ENCODE measurements at regions not wholly inside any gene's neighbourhood (a gene's known extent, or its start where the extent isn't known, plus 50 kb on each side); places are given as distances from the start of the nearest gene placed in this dataset.
A peak's percentile ranks its signal among the peaks of the same experiment; 100 is the strongest.

GRCh38 chr3:103991-104390, 92.6 kb upstream of the CHL1 start:
- no peaks in the 10 kb centered on the region for H3K79me2 ChIP-seq (ENCODE audit: low read length)
- H3K4me1 ChIP-seq (ENCODE audit: low read length), result no peaks in the 10 kb centered on the region
- H2AFZ ChIP-seq (ENCODE audit: low read depth, low read length), result no peak overlapping the region
- TF ChIP-seq CTCF (IDR thresholded peaks at IDR 0.05; ENCODE audit: low read depth, low read length), result no peak
- no peak for TF ChIP-seq EZH2phosphoT487 (IDR thresholded peaks at IDR 0.05; ENCODE audit: low read depth)
- no peak overlapping the region for H3K4me2 ChIP-seq (ENCODE audit: low read length)
- H3K4me3 ChIP-seq (ENCODE audit: low read length), result no peak overlapping the region
- H4K20me1 ChIP-seq (ENCODE audit: insufficient read depth, low read length), result no peaks in the 10 kb centered on the region
- H3K36me3 ChIP-seq (replicated peaks; ENCODE audit: low read depth, low read length), result no peaks in the 10 kb centered on the region
- no peaks in the 10 kb centered on the region for H3K27me3 ChIP-seq (ENCODE audit: low read depth, low read length)
- H3K9ac ChIP-seq (ENCODE audit: low read length), result no peak overlapping the region
- no peak overlapping the region for H3K27ac ChIP-seq (ENCODE audit: low read length)
- H3K9me3 ChIP-seq (ENCODE audit: insufficient read depth, low read length), result no peaks in the 10 kb centered on the region

- H3K27me3 ChIP-seq (ENCODE audit: low read depth, low read length), result no peaks in the 10 kb centered on the region
- H3K4me2 ChIP-seq (ENCODE audit: low read length), result no peak overlapping the region
- H3K9me3 ChIP-seq (ENCODE audit: insufficient read depth, low read length), result no peaks in the 10 kb centered on the region
- H2AFZ ChIP-seq (ENCODE audit: low read depth, low read length), result no peak overlapping the region
- H3K79me2 ChIP-seq (ENCODE audit: low read length), result no peaks in the 10 kb centered on the region
- H3K27ac ChIP-seq (ENCODE audit: low read length), result no peak overlapping the region
- no peaks in the 10 kb centered on the region for H3K36me3 ChIP-seq (replicated peaks; ENCODE audit: low read depth, low read length)
- TF ChIP-seq EZH2phosphoT487 (IDR thresholded peaks at IDR 0.05; ENCODE audit: low read depth), result no peak
- H3K4me1 ChIP-seq (ENCODE audit: low read length), result no peaks in the 10 kb centered on the region
- H3K4me3 ChIP-seq (ENCODE audit: low read length), result no peak overlapping the region
- H4K20me1 ChIP-seq (ENCODE audit: insufficient read depth, low read length), result no peaks in the 10 kb centered on the region
- H3K9ac ChIP-seq (ENCODE audit: low read length), result no peak overlapping the region
Observed at GRCh38 chr3:105585-105984, 91.0 kb upstream of the CHL1 start.

GRCh38 chr3:106619-107018, 89.9 kb upstream of the CHL1 start:
- Histone ChIP-seq H3K4me1 (ENCODE audit: low read length) (peaks cover 8% of the 10 kb centered on the region), H3K36me3 (replicated peaks; ENCODE audit: low read depth, low read length) (no peaks in the 10 kb centered on the region), H3K9ac (ENCODE audit: low read length) (no peak overlapping the region), H4K20me1 (ENCODE audit: insufficient read depth, low read length) (no peaks in the 10 kb centered on the region), H3K4me3 (ENCODE audit: low read length) (no peak overlapping the region), H3K79me2 (ENCODE audit: low read length) (no peaks in the 10 kb centered on the region), H3K27me3 (ENCODE audit: low read depth, low read length) (no peaks in the 10 kb centered on the region), H3K4me2 (ENCODE audit: low read length) (no peak overlapping the region), H2AFZ (ENCODE audit: low read depth, low read length) (no peak overlapping the region), H3K9me3 (ENCODE audit: insufficient read depth, low read length) (no peaks in the 10 kb centered on the region), H3K27ac (ENCODE audit: low read length) (no peak overlapping the region)
- no peak for TF ChIP-seq EZH2phosphoT487 (IDR thresholded peaks at IDR 0.05; ENCODE audit: low read depth)
- TF ChIP-seq CTCF (IDR thresholded peaks at IDR 0.05; ENCODE audit: low read depth, low read length), result no peak

GRCh38 chr3:111143-112069, 85.2 kb upstream of the CHL1 start:
- no peak overlapping the region for H3K27ac ChIP-seq (ENCODE audit: low read length)

More at GRCh38 chr3:111143-112069, 85.2 kb upstream of the CHL1 start:
- no peak overlapping the region for H2AFZ ChIP-seq (ENCODE audit: low read depth, low read length)
- no peaks in the 10 kb centered on the region for H4K20me1 ChIP-seq (ENCODE audit: insufficient read depth, low read length)
- peak overlapping the region; percentile 6 for H3K4me2 ChIP-seq (ENCODE audit: low read length)
- no peak overlapping the region for H3K9ac ChIP-seq (ENCODE audit: low read length)
- no peaks in the 10 kb centered on the region for H3K9me3 ChIP-seq (ENCODE audit: insufficient read depth, low read length)
- H3K4me1 ChIP-seq (ENCODE audit: low read length), result peaks cover 12% of the 10 kb centered on the region
- no peak overlapping the region for H3K4me3 ChIP-seq (ENCODE audit: low read length)
- H3K27me3 ChIP-seq (ENCODE audit: low read depth, low read length), result no peaks in the 10 kb centered on the region
- no peak for TF ChIP-seq CTCF (IDR thresholded peaks at IDR 0.05; ENCODE audit: low read depth, low read length)
- no peak for TF ChIP-seq EZH2phosphoT487 (IDR thresholded peaks at IDR 0.05; ENCODE audit: low read depth)
- no peaks in the 10 kb centered on the region for H3K36me3 ChIP-seq (replicated peaks; ENCODE audit: low read depth, low read length)
- H3K79me2 ChIP-seq (ENCODE audit: low read length), result no peaks in the 10 kb centered on the region

Measured in OCI-LY3 (cell line).